ENCODE measurements at regions not wholly inside any gene's neighbourhood (a gene's known extent, or its start where the extent isn't known, plus 50 kb on each side); places are given as distances from the start of the nearest gene placed in this dataset.
"Not testable (repeated sequence)": the region's sequence is repeated elsewhere in the genome, so short reads cannot be mapped to it uniquely, and the experiment has no call there.

DNA sequence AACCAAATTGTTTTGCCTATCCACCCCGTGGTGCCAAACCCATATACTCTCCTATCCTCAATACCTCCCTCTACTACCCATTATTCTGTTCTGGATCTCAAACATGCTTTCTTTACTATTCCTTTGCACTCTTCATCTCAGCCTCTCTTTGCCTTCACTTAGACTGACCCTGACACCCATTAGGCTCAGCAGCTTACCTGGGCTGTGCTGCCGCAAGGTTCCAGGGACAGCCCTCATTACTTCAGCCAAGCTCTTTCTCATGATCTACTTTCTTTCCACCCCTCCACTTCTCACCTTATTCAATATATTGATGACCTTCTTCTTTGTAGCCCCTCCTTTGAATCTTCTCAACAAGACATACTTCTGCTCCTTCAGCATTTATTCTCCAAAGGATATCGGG lies 517.9 kb downstream of the IRS2 start:
- H3K79me1 ChIP-seq (ENCODE audit: low read length); H3K36me3 ChIP-seq (ENCODE audit: control insufficient read depth in 1 of 2, insufficient read depth in 2 of 2, low read length in 2 of 2); H2BK120ac ChIP-seq (ENCODE audit: insufficient read depth, low read length, poor library complexity); H3K4me3 ChIP-seq (ENCODE audit: low read depth, low read length); H3K18ac ChIP-seq (ENCODE audit: low read length); DNase-seq; H3K79me2 ChIP-seq (ENCODE audit: control insufficient read depth, insufficient read depth, low read length, poor library complexity); H3K4me1 ChIP-seq (ENCODE audit: control insufficient read depth in 1 of 2, insufficient read depth in 2 of 2, low read length in 2 of 2); H3K23ac ChIP-seq (ENCODE audit: low read length); H3K14ac ChIP-seq (ENCODE audit: low read length); H2AK5ac ChIP-seq (ENCODE audit: low read length); H4K12ac ChIP-seq (ENCODE audit: low read depth, low read length); H3K4ac ChIP-seq (ENCODE audit: low read depth, low read length); H3K27me3 ChIP-seq (ENCODE audit: insufficient read depth, low read length); H2BK5ac ChIP-seq (ENCODE audit: low read depth, low read length, poor library complexity); H3K9ac ChIP-seq (ENCODE audit: low read length); H3K9me3 ChIP-seq (ENCODE audit: insufficient read depth, low read depth, low read length); H4K91ac ChIP-seq (ENCODE audit: low read depth, low read length); H2BK12ac ChIP-seq (ENCODE audit: low read length); H4K8ac ChIP-seq (ENCODE audit: low read depth, low read length); H3K27ac ChIP-seq (ENCODE audit: low read depth, low read length); H3K4me2 ChIP-seq (ENCODE audit: low read length); H2AFZ ChIP-seq (ENCODE audit: insufficient read depth, low read length, poor library complexity): not testable (repeated sequence)
- WGBS (ENCODE audit: extremely low coverage, insufficient coverage, insufficient read length): no CpG with 5 or more reads among the region's 3 CpGs

DNA sequence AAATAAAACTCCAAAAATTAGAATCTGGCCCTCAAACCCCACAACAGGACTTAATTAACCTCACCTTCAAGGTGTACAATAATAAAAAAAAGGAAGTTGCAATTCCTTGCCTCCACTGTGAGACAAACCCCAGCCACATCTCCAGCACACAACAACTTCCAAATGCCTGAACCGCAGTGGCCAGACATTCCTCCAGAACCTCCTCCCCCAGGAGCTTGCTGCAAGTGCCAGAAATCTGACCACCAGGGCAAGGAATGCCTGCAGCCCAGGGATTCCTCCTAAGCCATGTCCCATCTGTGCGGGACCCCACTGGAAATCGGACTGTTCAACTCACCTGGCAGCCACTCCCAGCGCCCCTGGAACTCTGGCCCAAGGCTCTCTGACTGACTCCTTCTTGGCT lies 519.0 kb downstream of the IRS2 start:
- not testable (repeated sequence) for H2AK5ac ChIP-seq (ENCODE audit: low read length); H4K91ac ChIP-seq (ENCODE audit: low read depth, low read length); H3K23ac ChIP-seq (ENCODE audit: low read length); H3K4me1 ChIP-seq (ENCODE audit: control insufficient read depth in 1 of 2, insufficient read depth in 2 of 2, low read length in 2 of 2); H3K4ac ChIP-seq (ENCODE audit: low read depth, low read length); H3K79me1 ChIP-seq (ENCODE audit: low read length); DNase-seq; H3K79me2 ChIP-seq (ENCODE audit: control insufficient read depth, insufficient read depth, low read length, poor library complexity); H2AFZ ChIP-seq (ENCODE audit: insufficient read depth, low read length, poor library complexity); H4K8ac ChIP-seq (ENCODE audit: low read depth, low read length); H2BK5ac ChIP-seq (ENCODE audit: low read depth, low read length, poor library complexity); H3K27ac ChIP-seq (ENCODE audit: low read depth, low read length); H3K27me3 ChIP-seq (ENCODE audit: insufficient read depth, low read length); H3K9ac ChIP-seq (ENCODE audit: low read length); H3K4me2 ChIP-seq (ENCODE audit: low read length); H3K18ac ChIP-seq (ENCODE audit: low read length); H3K9me3 ChIP-seq (ENCODE audit: insufficient read depth, low read depth, low read length); H3K14ac ChIP-seq (ENCODE audit: low read length); H2BK120ac ChIP-seq (ENCODE audit: insufficient read depth, low read length, poor library complexity); H4K12ac ChIP-seq (ENCODE audit: low read depth, low read length); H3K36me3 ChIP-seq (ENCODE audit: control insufficient read depth in 1 of 2, insufficient read depth in 2 of 2, low read length in 2 of 2); H2BK12ac ChIP-seq (ENCODE audit: low read length); H3K4me3 ChIP-seq (ENCODE audit: low read depth, low read length)
- no CpG with 5 or more reads among the region's 4 CpGs for WGBS (ENCODE audit: extremely low coverage, insufficient coverage, insufficient read length)

DNA sequence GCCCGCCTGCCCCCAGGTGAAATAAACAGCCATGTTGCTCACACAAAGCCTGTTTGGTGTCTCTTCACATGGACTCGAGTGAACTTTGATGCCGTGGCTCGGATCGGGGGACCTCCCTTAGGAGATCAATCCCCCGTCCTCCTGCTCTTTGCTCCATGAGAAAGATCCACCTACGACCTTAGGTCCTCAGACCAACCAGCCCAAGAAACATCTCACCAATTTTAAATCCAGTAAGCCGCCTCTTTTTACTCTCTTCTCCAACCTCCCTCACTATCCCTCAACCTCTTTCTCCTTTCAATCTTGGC lies 521.0 kb downstream of the IRS2 start:
- not testable (repeated sequence) for H3K14ac ChIP-seq (ENCODE audit: low read length); H3K4me1 ChIP-seq (ENCODE audit: control insufficient read depth in 1 of 2, insufficient read depth in 2 of 2, low read length in 2 of 2); H3K4ac ChIP-seq (ENCODE audit: low read depth, low read length); H3K9me3 ChIP-seq (ENCODE audit: insufficient read depth, low read depth, low read length); H2BK12ac ChIP-seq (ENCODE audit: low read length); H4K91ac ChIP-seq (ENCODE audit: low read depth, low read length); H3K4me3 ChIP-seq (ENCODE audit: low read depth, low read length); H3K79me2 ChIP-seq (ENCODE audit: control insufficient read depth, insufficient read depth, low read length, poor library complexity); H3K79me1 ChIP-seq (ENCODE audit: low read length); H3K36me3 ChIP-seq (ENCODE audit: control insufficient read depth in 1 of 2, insufficient read depth in 2 of 2, low read length in 2 of 2); H3K4me2 ChIP-seq (ENCODE audit: low read length); H2AK5ac ChIP-seq (ENCODE audit: low read length); H2BK5ac ChIP-seq (ENCODE audit: low read depth, low read length, poor library complexity); H3K27me3 ChIP-seq (ENCODE audit: insufficient read depth, low read length); H3K27ac ChIP-seq (ENCODE audit: low read depth, low read length); H3K9ac ChIP-seq (ENCODE audit: low read length); H4K8ac ChIP-seq (ENCODE audit: low read depth, low read length); H2BK120ac ChIP-seq (ENCODE audit: insufficient read depth, low read length, poor library complexity); H4K12ac ChIP-seq (ENCODE audit: low read depth, low read length); H3K23ac ChIP-seq (ENCODE audit: low read length); H2AFZ ChIP-seq (ENCODE audit: insufficient read depth, low read length, poor library complexity); H3K18ac ChIP-seq (ENCODE audit: low read length); DNase-seq
- WGBS (ENCODE audit: extremely low coverage, insufficient coverage, insufficient read length): no CpG with 5 or more reads among the region's 8 CpGs

DNA sequence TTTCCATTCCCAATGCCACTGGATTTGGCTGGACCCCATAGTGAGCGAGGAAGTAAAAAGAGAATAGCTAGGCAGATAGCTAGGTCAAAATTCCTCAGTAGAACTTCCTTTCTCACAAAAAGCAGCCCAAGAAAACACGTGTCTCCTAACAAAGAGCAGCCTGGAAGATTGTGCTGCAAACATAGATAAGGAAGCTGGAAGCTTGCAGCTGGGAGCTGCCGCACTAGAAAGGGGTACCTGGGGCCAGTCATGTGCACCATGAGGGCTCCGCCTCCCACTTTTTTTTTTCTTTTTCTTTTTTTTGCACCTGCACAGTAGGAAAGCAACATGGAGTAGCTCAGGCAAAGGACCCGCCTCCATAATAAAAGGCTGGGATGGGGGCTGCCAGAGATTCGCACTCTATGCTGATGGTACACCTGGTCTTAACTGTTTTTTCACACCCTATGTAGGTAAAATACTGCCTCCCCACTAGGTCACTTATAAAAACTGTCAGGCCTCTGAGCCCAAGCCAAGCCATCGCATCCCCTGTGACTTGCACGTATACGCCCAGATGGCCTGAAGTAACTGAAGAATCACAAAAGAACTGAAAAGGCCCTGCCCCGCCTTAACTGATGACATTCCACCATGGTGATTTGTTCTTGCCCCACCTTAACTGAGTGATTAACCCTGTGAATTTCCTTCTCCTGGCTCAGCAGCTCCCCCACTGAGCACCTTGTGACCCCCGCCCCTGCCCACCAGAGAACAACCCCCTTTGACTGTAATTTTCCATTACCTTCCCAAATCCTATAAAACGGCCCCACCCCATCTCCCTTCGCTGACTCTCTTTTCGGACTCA lies 521.6 kb downstream of the IRS2 start:
- DNase-seq; H3K23ac ChIP-seq (ENCODE audit: low read length); H4K91ac ChIP-seq (ENCODE audit: low read depth, low read length); H2BK12ac ChIP-seq (ENCODE audit: low read length); H3K79me2 ChIP-seq (ENCODE audit: control insufficient read depth, insufficient read depth, low read length, poor library complexity); H3K4ac ChIP-seq (ENCODE audit: low read depth, low read length); H2BK120ac ChIP-seq (ENCODE audit: insufficient read depth, low read length, poor library complexity); H3K9me3 ChIP-seq (ENCODE audit: insufficient read depth, low read depth, low read length); H2AFZ ChIP-seq (ENCODE audit: insufficient read depth, low read length, poor library complexity); H4K8ac ChIP-seq (ENCODE audit: low read depth, low read length); H3K4me1 ChIP-seq (ENCODE audit: control insufficient read depth in 1 of 2, insufficient read depth in 2 of 2, low read length in 2 of 2); H3K27ac ChIP-seq (ENCODE audit: low read depth, low read length); H3K27me3 ChIP-seq (ENCODE audit: insufficient read depth, low read length); H3K79me1 ChIP-seq (ENCODE audit: low read length); H3K18ac ChIP-seq (ENCODE audit: low read length); H3K9ac ChIP-seq (ENCODE audit: low read length); H3K14ac ChIP-seq (ENCODE audit: low read length); H3K4me3 ChIP-seq (ENCODE audit: low read depth, low read length); H2BK5ac ChIP-seq (ENCODE audit: low read depth, low read length, poor library complexity); H4K12ac ChIP-seq (ENCODE audit: low read depth, low read length); H3K4me2 ChIP-seq (ENCODE audit: low read length); H2AK5ac ChIP-seq (ENCODE audit: low read length); H3K36me3 ChIP-seq (ENCODE audit: control insufficient read depth in 1 of 2, insufficient read depth in 2 of 2, low read length in 2 of 2): not testable (repeated sequence)
- WGBS (ENCODE audit: extremely low coverage, insufficient coverage, insufficient read length): no CpG with 5 or more reads among the region's 14 CpGs

Measured in trophoblast cell (in vitro differentiated cells and primary cell).